Kidney (tissue), 13 donors: ENCODE measurements at regions not wholly inside any gene's neighbourhood (a gene's known extent, or its start where the extent isn't known, plus 50 kb on each side); places are given as distances from the start of the nearest gene placed in this dataset.

ENCODE experiments used
- DNase-seq, 5 donors: peaks; one replicate each; pipeline ENCODE4 v3.0.0-alpha.2; 2013 to 2020
- FAIRE-seq: peaks from 2 replicates; lab custom pipeline; 2012; peaks lifted over from hg19 to GRCh38; lab: Jason Lieb, UNC
- H3K27ac ChIP-seq, 2 donors: one replicate each; pipeline ENCODE4 v1.7.0; 2013; ENCODE audit warnings: low read depth in 2 of 2, low read length in 2 of 2, inconsistent platforms in 1 of 2
- H3K27me3 ChIP-seq: one replicate; pipeline ENCODE4 v1.7.1; 2013; ENCODE audit warnings: low read length, inconsistent platforms; ENCODE audit not compliant: control insufficient read depth, insufficient read depth
- H3K36me3 ChIP-seq, 3 donors: one replicate each; pipeline versions ENCODE4 v1.7.0 to v1.7.1; 2013; ENCODE audit warnings: low read length in 3 of 3, control low read depth in 1 of 3, inconsistent platforms in 1 of 3; ENCODE audit not compliant: insufficient read depth in 3 of 3, control insufficient read depth in 2 of 3
- H3K4me1 ChIP-seq, 3 donors: one replicate each; pipeline versions ENCODE4 v1.7.0 to v1.7.1; 2013; ENCODE audit warnings: low read length in 3 of 3, inconsistent platforms in 1 of 3, low read depth in 1 of 3; ENCODE audit not compliant: control insufficient read depth in 2 of 3, insufficient read depth in 2 of 3
- H3K4me3 ChIP-seq, 3 donors: one replicate each; pipeline versions ENCODE4 v1.7.0 to v1.8.1; 2013; ENCODE audit warnings: low read length in 3 of 3, control low read depth in 1 of 3, inconsistent platforms in 1 of 3
- H3K9ac ChIP-seq, 3 donors: one replicate each; pipeline versions ENCODE4 v1.7.0 to v1.7.1; 2013; ENCODE audit warnings: low read length in 3 of 3, control low read depth in 1 of 3, inconsistent platforms in 1 of 3
- H3K9me3 ChIP-seq, 3 donors: one replicate each; pipeline versions ENCODE4 v1.7.0 to v1.7.1; 2013; ENCODE audit warnings: low read length in 3 of 3, control low read depth in 1 of 3, inconsistent platforms in 1 of 3; ENCODE audit not compliant: control insufficient read depth in 2 of 3, insufficient read depth in 1 of 3
- intact Hi-C: fragments of 100-400 bp; cut with DNase I; formaldehyde crosslinking; loops from one replicate; pipeline ENCODE4 v1.11.1; 2022
- TF ChIP-seq, protein P1 (sequence below): IDR thresholded peaks from 3 replicates; pipeline ENCODE4 v1.5.1; 2012; ENCODE audit warnings: mild to moderate bottlenecking, moderate library complexity, borderline replicate concordance; ENCODE audit not compliant: insufficient read depth; ENCODE audit errors: extremely low read depth
- donor health status: control.
- donor health status: control.
- donor health status: control.
- donor health status: control.
- donor health status: control.
- donor health status: DM: yes; HTN: yes; CAD: no.
- donor health status: Normal renal cell carcinoma (clear cell type).

DNA sequence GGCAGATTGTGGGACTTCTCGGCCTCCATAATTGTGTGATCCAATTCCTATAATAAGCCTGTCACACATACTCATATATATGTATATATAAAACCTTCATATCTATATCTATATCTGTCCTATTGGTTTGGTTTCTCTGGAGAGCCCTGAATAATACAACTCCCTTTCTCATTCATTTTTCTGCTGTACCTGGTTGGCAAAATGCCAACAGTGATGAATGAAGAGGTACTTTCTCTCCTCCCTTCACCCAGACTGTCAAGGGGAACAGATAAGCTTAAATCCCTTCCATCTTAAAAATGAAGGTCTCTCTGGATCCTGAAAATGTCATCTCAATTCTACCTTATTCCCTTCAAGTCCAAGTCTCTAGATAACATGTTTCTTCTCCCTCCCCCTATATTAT is 60.3 kb upstream of the FOXP2 start:
- no peak for FAIRE-seq
- no peak for DNase-seq
- Histone ChIP-seq H3K9ac (no peak overlapping the region), H3K27ac (no peak overlapping the region), H3K36me3 (no peaks in the 10 kb centered on the region), H3K9me3 (no peaks in the 10 kb centered on the region), H3K4me3 (no peak overlapping the region), H3K27me3 (no peaks in the 10 kb centered on the region), H3K4me1 (no peaks in the 10 kb centered on the region)
- TF ChIP-seq, protein P1, sequence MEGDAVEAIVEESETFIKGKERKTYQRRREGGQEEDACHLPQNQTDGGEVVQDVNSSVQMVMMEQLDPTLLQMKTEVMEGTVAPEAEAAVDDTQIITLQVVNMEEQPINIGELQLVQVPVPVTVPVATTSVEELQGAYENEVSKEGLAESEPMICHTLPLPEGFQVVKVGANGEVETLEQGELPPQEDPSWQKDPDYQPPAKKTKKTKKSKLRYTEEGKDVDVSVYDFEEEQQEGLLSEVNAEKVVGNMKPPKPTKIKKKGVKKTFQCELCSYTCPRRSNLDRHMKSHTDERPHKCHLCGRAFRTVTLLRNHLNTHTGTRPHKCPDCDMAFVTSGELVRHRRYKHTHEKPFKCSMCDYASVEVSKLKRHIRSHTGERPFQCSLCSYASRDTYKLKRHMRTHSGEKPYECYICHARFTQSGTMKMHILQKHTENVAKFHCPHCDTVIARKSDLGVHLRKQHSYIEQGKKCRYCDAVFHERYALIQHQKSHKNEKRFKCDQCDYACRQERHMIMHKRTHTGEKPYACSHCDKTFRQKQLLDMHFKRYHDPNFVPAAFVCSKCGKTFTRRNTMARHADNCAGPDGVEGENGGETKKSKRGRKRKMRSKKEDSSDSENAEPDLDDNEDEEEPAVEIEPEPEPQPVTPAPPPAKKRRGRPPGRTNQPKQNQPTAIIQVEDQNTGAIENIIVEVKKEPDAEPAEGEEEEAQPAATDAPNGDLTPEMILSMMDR, result no peak
- intact Hi-C loops, result no loop called here

DNA sequence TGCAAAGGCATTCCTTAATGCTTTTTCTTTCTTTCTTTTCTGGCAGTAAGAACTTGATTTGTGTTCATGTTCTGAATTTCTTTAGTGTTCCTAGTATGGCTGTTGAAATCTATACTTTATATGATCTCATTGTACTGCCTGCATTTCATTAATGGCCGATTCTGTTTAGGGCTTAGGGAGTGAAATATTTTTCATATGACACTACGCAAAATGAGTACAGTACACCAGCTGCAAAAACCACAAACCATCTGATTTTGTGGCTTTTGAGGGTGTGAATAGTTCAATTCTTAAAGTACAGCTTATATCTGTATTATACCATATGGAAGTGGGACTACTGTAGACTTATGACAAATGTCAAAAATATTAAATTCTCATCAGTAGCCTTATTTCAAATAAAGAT is 69.1 kb upstream of the FOXP2 start:
- no peaks in the 10 kb centered on the region for H3K27me3 ChIP-seq
- intact Hi-C loops, result no loop called here
- no peak for DNase-seq
- no peaks in the 10 kb centered on the region for H3K4me1 ChIP-seq
- FAIRE-seq, result no peak
- no peak overlapping the region for H3K4me3 ChIP-seq
- no peak overlapping the region for H3K9ac ChIP-seq
- TF ChIP-seq, protein P1, result no peak
- no peaks in the 10 kb centered on the region for H3K36me3 ChIP-seq
- no peaks in the 10 kb centered on the region for H3K9me3 ChIP-seq
- H3K27ac ChIP-seq, result no peak overlapping the region

DNA sequence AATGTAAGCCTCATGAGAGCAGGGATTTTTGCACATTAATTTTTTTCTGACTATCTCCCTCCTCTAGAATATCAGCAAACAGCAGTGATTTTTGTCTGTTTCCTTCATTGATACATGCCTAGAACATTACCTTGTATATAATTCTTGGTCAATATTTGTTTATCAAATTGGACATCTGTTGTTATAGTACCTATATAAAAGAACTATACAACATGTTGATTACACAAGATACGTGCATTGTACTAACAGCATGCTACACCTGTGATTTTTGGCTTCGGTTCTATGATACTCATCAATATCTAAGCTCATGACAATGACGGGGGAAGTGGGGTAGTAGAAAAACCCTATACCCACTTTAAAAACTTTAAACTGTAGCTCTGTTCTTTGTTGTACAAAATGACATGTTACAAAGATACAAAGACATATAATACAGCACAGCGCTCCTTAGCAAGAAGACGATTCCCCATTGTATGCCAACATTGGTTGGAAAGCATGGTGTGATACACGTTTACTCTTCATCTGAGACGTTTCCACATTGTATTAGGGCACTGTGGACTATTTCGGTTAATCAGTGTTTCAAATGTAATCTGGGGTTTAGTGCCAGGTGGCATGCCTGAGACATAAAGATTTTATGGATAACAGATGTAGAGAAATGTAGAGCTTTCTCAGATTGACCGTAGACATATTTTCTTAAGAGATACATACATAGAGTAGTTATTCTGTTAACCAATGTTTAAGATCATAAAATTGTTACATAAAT is 70.5 kb upstream of the FOXP2 start:
- Histone ChIP-seq H3K4me3 (no peak overlapping the region), H3K4me1 (no peaks in the 10 kb centered on the region), H3K36me3 (no peaks in the 10 kb centered on the region), H3K27ac (no peak overlapping the region), H3K9ac (no peak overlapping the region), H3K27me3 (no peaks in the 10 kb centered on the region), H3K9me3 (no peaks in the 10 kb centered on the region)
- FAIRE-seq, result no peak
- intact Hi-C loops, result no loop called here
- DNase-seq, result no peak
- TF ChIP-seq, protein P1, result no peak
